CD4-positive, alpha-beta T cell treated with Interleukin-15 for 1 hour (primary cell): ENCODE measurements at regions not wholly inside any gene's neighbourhood (a gene's known extent, or its start where the extent isn't known, plus 50 kb on each side); places are given as distances from the start of the nearest gene placed in this dataset.

Experiments used
- DNase-seq: peaks from one replicate; pipeline ENCODE4 v3.0.0-alpha.2; 2020

DNA sequence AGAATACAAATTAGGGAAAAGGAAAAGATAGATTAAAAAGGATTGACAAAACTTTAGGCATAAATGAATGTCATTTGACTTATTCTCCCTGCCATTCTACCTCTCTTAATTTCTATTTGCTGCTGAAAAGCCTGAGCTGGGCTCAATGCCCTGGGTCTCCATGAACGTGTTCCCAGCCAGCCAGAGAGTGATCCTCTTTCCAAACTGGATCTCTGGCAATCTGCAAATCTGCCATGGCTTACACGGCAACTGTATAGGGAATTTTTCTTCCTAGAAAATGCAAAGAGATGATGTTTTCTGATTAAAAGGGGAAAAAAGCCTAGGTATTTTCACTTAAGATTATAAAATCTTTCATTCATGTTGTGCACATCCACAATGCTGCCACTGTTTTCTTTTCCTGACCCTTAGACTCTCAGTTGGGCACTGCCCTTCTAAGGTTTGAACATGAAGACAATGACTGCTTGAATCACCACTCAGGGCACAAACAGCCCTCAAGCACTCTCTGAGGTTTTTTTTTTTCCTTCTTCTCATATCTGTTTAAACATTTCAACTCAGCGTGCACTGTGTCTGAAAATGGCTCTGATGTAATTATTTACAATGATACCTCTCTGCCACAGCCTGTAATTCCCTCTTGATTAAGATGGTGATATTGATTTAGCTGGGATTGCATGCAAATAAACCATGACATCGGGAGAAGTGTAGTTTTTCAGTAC, 60.3 kb downstream of the DACT1 start:
- DNase-seq = no peak

DNA sequence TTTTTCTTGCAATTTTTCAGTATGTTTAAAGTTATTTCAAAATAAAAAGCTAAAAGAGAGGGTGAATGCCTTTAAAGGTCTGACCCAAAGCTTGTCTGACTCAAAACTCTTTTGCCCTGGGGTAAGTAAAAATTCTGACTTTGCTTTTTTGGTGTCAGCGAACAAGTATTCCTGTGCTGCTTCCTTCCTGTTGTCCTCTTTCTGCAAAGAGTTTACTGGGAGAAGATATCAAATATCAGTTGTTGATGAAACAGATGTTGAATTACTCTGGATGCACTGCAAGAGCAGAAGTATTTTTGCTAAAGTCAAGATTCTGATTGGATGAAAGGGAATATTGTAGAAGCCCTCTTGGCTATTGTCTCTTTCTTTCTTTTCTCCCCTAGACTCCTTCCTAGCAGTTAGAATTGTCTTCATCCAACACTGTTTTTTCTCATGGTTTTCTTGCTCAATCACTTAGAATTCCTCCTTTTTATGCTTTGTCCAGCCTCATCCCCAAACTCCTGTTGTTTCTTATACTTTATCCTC, 62.0 kb downstream of the DACT1 start:
- DNase-seq = no peak

DNA sequence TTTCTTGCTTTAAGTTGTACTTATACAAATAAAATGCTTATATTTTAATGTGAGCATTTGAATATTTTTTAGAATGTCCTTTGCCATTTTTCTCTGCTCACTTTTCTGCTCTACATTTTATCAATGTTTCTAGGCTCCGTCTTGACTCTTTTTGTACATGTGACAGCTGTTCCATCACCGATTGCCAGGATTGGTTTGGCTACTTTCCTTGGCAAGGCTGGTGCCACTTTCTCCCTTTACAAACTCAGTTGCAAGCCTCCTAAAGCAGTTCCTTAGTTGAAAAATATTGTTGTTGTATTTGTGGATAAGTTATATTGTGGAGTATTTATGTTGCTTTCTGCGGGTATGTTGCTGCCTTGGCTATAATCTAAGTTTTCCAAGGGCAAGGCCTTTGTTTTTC, 63.4 kb downstream of the DACT1 start:
- DNase-seq = no peak

DNA sequence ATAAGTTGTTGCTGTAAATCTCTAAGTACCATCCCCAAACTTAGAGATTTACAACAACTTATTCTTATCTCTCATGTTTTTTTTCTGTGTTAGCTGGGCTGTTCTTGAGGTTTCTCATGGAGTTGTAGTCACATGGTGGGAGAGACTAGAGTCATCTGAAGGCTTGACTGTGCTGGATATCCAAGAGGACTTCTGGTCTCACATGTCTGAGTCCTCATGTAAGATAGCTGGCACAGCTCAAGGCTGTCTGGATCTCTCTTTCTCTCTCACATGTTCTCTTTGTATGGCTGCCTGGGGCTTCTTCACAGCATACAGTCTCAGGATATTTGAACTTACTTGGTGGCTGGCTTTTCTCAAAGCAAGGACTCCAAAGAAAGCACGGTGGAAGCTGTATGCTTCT, 63.8 kb downstream of the DACT1 start:
- DNase-seq = no peak

DNA sequence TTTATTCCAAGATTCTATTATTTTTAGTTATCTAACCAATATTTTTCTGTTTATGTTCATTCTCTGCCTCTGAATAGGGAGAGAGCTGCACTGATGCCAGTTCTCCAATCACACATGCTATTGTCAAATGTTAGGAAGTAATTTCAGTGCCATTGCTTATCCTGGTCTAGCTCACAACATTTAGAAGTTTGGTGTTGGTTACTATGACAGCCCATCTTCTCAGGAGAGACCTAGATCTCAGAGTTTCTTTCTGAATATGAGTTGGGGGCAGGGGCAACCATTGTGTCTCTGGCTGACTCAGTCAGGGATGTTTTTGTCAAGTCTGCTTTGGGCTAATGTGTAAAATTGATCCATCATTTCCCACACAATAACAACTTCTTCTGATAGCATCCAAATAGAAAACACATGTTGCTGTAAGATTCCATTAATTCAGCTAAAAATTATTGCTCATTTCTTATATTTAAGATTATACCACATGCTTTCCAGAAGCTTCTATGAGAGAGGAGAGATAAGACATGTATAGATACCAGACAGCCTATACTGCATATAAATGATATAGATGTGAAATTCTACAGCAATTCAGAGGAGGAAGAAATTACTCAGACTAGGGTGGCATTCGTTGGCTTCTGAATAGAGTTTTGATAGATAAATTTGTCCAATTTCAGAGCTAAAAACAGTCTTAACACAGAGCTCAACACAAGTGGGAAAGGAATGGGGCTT, 64.8 kb downstream of the DACT1 start:
- no peak for DNase-seq

DNA sequence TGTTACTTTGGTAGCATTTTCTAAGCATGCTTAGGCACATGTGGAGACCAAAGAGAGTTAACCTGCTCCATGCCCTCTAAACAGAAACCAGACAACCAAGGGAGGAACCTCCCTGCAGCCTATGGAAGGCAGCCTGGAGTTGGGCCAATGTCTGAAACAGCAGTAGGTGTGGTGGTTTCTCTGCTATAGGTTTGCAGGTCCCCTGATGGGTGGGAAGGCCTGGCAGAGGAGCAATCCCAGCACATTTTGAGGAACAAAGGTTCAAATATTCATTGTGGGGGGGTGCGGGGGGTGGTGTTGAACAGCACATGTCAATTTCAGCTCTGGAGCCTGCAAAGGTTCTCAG, 65.4 kb downstream of the DACT1 start:
- no peak for DNase-seq

DNA sequence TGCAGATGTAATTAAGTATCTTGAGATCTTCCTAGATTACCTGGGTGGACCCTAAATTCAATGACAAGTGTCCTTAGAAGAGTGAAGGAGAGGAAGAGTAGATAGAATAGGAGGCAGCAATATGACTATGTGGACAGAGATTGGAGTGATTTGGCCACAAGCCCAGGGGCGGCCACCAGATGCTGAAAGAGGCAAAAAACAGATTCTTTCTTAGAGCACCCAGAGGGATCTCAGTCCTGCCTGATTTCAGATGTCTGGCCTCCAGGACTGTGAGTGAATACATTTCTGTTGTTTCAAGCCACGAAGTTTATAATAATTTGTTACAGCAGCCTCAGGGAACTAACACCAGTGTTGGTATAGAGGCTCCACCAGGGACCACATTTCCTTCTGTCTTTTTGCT, 67.3 kb downstream of the DACT1 start:
- DNase-seq = no peak

DNA sequence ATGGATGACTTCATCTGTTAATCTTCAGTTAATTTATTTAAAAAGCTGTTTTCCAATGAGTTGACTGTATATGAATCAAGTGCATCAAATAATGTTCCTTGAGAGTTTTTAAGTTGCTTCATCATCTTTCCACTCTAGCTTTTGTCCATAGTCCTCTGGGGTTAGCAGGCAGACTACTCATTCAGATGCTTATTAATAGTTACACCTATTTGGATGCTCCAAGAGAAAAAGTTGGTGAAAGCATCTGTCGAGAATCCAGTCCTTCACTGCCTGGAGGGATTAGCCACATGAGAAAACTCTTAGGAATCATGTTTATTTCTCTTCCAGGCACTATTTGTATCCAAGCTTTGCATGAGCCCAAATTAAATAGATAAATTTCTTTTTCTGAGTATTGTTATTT, 70.2 kb downstream of the DACT1 start:
- DNase-seq = no peak

DNA sequence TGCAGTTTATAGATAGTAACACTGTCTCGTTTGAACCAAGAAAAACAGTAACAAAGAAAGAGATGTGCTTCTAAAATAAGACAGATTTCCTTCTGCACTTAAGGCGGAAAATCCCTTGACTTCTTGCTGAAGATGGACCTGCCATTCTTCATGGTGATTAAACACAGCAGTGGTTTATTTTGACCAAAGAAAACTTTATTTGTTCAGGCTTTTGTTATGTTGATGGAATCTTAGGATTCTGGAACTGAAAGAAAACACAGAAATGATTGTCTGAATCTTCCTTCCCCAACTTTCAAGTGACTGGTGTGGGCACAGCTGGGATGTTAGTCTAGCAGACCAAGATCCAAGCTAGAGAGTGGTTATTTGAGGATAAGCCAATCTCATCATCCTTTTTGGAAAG, 72.2 kb downstream of the DACT1 start:
- no peak for DNase-seq

DNA sequence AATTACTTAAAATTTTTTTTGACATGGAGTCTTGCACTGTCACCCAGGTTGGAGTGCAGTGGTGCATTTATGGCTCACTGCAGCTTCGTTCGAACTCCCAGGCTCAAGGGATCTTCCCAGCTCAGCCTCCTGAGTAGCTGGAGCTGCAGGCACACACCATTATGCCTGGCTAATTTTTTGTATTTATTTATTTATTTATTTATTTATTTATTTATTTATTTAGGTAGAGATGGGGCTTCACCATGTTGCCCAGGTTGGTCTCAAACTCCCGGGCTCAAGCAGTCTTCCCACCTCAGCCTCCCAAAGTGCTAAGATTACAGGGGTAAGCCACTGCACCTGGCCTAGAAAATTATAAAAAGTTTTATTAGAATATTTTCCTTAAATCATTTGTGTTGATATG, 73.6 kb downstream of the DACT1 start:
- no peak for DNase-seq

DNA sequence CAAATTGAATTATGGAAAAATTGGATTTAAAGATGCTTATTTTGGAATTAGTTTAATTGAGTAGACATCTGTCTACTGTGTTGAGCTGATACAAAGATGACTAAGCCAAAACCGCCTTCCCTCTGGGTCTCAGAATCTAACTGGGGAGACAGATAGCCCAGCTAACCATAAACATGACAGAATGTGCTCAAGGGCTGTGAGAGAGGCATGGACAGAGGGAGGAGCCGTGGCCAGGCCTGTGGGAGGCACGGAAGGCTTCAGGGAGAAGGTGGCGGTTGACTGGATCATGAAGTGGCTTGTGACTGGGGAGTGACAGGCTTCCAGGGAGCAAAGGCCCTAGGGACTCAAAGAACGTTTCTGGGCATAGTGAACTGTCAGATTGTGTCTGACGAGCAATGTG, 74.6 kb downstream of the DACT1 start:
- no peak for DNase-seq

DNA sequence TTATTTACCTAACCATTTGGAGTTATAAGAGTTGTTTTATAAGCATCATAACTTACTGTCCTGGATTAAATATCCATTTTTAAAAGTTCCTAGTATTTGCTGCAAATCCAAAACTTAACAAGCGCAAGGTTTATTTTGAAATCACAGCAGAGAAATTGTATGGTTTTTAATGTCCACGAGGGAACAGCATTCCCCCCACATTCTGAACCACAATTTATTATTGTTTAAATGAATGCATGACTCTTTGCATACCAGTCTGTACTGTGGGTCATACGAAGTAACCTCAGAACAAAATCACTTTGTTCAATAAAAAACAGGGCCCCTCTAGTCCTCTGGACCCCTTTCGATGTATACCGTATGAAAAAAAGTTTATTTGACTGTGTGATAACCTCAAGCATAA, 75.9 kb downstream of the DACT1 start:
- DNase-seq = no peak

DNA sequence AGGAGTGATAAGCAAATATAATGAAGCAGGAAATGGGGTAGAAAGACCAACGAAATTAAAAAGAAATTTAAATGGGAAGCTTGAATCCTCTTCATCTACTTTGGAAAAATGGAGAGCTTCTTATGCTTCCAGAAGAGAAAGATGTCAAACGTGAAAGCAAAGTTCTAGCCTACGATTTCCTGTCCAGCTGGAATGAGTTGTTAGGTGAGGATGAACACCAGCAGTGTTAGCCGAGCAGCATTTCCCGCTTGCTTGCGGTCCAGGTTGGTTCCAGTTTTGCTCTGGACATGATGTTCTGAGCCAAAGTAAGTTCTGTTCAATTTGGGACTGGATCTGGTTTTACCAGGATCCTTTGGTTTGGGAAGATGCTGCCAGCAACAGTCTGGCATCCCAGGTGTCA, 78.9 kb downstream of the DACT1 start:
- DNase-seq = no peak

DNA sequence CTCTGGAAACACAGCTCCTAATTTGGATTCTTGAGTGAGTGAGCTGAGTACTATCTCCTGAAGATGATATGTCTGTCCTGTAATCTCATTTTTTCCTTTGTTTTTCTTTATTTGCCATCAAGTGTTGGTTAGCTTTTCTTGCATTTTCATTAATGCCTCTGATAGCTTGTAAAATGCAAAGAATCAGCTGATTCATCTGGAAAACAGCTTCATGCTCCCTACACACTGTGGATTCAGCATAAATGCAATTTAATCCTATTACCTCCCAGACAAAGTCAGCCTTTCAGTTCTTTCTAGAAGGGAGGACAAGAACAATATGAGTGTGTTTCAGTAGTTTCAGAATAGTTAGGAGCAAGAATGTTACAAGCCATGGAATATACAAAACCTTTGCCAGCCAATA, 79.4 kb downstream of the DACT1 start:
- no peak for DNase-seq

DNA sequence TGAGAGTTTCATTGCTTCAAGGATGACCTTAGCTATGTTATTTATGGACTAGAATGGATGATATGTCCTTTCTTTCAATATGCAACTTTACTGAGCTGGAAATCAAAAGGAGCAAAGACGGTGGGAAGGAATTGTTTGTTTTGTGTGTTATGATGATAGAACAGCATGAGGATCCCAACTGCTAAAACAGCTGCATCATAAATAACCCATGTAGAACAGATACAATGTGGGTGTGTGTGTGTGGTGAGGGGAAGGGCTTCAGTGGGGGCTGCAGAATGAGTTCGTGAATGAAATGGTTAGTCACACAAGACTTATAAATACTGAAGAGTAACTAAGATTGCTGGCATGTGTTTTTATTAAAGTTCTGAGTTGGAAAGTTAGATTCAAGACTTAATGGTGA, 80.1 kb downstream of the DACT1 start:
- no peak for DNase-seq

DNA sequence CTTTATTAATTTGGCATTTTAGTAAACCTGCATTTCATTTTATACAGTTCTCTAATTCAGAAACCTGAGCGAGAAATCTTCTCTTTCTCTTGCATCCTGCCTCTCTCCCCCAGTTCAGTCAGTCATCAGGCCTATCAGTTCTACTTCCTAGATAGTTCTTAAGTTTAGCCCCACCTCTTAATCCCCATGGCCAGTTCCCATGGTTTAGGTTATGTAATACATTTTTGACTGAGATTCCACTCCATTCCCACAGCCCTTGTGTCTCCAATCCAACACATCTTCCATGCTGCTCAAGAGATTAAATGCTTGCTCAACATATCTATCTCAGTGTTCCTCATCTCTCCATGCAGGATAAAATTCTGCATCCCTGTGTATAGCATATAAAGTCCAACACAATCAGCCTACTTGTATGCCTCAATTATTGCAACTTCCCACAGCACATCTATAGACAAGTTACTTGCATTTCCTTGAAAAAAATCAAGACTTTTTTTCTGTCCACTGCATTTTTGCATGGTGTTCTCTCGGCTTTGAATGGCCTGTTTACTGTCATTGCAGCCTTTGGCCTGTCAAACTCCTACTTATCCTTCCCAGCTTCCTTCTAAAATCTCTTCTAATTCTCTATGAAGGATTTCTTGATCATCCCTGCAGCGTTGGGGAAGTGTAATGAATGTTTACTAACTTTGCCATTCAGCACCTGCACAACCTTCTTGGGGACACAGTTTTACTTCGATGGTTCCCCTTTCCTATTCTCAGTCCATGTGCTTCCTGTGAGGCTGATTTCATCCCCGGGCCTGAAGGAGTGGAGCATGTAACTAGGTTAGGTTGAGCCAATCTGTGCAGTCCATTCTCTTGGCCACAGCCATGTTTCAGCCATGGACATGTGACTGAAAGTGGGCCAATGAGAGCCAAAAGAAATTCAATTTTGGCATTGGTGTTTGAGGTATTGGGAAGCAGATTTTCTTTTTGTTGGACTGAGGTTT, 80.8 kb downstream of the DACT1 start:
- DNase-seq = no peak

DNA sequence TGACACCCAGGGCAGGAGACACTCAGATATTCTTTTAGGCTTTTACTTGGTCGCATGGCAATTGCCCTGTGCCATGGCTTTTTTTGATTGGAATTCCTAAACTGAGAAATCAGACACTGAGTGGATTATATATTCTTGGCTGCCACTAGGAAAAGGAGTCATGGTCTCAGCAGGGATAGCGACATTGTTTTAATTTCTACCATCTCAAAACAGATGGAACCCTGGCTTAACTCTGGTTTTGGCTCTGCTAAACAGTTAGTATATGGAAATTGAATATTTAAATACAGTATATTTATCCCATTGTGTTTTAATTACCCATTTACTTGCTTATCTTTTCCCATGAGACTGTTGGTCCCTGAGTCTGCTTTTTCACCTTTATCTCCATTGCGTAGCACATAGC, 84.0 kb downstream of the DACT1 start:
- no peak for DNase-seq

DNA sequence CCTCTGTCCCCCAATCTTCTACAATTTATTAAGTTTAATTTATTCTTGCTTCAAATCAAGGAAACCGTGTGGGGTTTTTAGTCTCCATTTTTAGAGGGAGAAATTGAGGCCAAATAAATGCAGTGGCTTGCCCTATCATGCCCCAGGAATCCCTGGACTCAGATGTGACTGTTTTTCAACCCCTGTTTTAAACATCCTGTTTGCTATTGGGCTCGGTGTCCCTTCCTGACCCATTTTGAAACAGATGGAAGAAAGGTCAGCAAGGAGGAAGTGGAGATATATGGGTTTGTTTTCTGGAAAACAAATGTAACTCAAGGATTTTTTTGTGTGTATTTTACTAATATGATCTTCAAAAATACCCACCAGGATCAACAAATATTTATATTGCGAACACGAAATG, 84.7 kb downstream of the DACT1 start:
- no peak for DNase-seq

DNA sequence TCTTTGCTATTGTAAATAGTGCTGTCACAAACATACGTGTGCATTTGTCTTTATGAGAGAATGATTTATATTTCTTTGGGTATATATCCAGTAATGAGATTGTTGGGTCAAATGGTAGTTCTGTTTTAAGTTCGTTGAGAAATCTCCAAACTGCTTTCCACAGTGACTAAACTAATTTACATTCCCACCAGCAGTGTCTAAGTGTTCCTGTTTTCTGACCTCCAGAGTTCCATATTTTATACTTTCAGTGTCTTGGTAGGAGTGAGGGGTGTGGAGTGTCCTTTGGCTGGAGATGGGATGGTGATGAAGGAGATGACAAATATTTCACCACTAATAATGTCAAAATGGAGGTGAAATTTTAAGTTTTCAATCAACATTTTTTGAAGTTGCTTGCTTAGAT, 86.4 kb downstream of the DACT1 start:
- no peak for DNase-seq

DNA sequence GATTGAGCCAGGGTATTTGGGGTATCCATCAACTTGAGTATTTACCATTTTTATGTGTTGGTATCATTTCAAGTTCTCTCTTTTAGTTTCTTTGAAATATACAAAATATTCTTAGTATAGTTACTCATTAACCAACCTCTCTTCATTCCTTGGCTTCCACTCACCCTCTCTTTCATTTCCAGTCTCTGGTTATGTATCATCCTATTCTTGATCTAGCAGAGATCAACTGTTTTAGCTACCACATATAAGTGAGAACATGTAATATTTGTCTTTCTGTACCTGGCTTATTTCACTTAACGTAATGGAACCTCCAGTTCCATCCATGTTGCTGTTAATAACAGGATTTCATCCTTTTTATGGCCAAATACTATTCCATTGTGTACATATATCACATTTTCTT, 86.9 kb downstream of the DACT1 start:
- no peak for DNase-seq

DNA sequence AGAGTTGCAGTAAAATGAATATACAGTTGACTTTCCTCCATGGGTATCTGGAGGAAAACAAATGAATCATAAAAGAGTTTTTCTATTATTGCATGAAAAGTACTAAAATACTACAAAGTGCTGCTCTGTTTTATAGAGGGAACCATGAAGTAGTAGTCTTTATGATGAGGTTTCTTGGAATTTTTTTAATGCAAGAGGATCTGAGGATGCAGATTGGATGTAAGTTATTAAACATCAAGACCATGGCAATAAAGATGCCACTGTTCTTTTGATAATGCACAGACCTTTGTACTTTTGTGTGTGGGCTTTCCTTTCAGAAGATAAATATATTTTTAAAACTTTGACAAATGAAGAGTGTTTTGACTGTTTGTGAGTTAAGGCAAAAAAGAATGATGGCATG, 87.5 kb downstream of the DACT1 start:
- no peak for DNase-seq

DNA sequence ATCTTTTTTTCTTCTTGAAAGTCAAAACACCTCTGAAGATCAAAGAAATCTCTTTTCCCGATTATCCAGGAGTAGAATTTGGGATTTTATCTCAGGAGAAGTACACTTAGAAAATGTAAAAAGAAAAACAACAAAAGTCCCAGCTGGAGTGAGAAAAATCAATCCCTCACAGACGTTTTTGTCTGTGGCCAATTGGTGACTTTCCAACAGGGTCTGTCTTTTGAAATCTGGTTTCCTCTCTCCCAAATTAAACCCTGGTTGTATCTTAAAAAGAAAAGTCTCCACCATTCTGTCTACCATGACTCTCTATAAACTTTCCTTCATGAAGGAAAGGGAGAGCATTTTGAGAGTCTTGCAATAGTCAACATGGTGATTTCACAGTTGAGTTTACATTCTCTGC, 88.1 kb downstream of the DACT1 start:
- no peak for DNase-seq

DNA sequence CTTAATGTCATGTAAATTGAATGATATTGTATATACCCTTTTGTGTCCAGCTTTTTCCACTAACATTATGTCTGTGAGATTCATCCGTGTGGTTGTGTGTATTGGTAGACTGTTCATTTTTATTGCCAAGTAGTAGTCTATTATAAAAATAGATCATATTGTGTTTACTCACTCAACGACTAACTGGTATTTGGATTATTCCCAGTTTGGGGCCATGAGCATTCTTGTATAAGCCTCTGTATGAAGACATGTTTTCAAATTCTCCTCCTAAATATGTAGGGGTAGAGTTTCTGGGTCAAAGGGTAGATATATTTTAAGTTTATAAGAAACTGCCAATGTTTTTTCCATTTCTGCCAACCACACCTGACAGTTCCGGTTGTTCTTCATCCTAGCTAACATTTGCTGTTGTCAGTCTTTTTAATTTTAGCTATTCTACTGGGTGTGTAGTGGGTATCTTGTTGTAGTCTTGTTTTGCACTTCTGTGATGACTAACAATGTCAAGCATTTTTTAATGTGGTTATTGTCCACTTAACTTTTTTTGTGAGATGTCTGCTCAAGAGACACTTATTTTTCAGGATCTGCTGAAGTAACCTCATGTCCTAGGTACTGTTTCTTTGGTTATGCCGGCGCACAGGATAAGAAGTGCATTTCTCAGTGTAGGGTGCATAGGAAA, 93.2 kb downstream of the DACT1 start:
- no peak for DNase-seq
